HG03442 (cell line): ENCODE measurements at regions not wholly inside any gene's neighbourhood (a gene's known extent, or its start where the extent isn't known, plus 50 kb on each side); places are given as distances from the start of the nearest gene placed in this dataset.
"Not testable (repeated sequence)": the region's sequence is repeated elsewhere in the genome, so short reads cannot be mapped to it uniquely, and the experiment has no call there.

Experiments
- ATAC-seq: cut with Tn5 transposase; IDR thresholded peaks from one replicate; pipeline ENCODE4 v1.9.1; 2021; ENCODE audit warnings: mild to moderate bottlenecking, moderate library complexity; ENCODE audit not compliant: unreplicated experiment

- not testable (repeated sequence) for ATAC-seq
Observed at GRCh38 chr9:7626571-7627029, 173.0 kb downstream of the DMAC1 start.

- no peak for ATAC-seq
Observed at GRCh38 chr9:7622481-7622880, 177.1 kb downstream of the DMAC1 start.

- no peak for ATAC-seq
Observed at GRCh38 chr9:7615344-7615743, 184.2 kb downstream of the DMAC1 start.

GRCh38 chr9:7613931-7614330, 185.6 kb downstream of the DMAC1 start:
- ATAC-seq = no peak

- ATAC-seq = no peak
Observed at GRCh38 chr9:7608261-7608660, 191.3 kb downstream of the DMAC1 start.

- ATAC-seq = no peak
Observed at GRCh38 chr9:7607421-7607820, 192.2 kb downstream of the DMAC1 start.

GRCh38 chr9:7606591-7606990, 193.0 kb downstream of the DMAC1 start:
- ATAC-seq = no peak

- no peak for ATAC-seq
Observed at GRCh38 chr9:7601739-7602138, 197.8 kb downstream of the DMAC1 start.

- ATAC-seq = no peak
Observed at GRCh38 chr9:7597716-7598115, 201.9 kb downstream of the DMAC1 start.

- ATAC-seq = no peak
Observed at GRCh38 chr9:7592321-7593316, 207.0 kb downstream of the DMAC1 start.

- no peak for ATAC-seq
Observed at GRCh38 chr9:7591501-7591900, 208.1 kb downstream of the DMAC1 start.

- no peak for ATAC-seq
Observed at GRCh38 chr9:7580568-7580967, 219.0 kb downstream of the DMAC1 start.

GRCh38 chr9:7579351-7579750, 220.2 kb downstream of the DMAC1 start:
- ATAC-seq = no peak

GRCh38 chr9:7578951-7579350, 220.6 kb downstream of the DMAC1 start:
- ATAC-seq = no peak

- peak; percentile 95 for ATAC-seq
Observed at GRCh38 chr9:7570107-7570720, 229.4 kb downstream of the DMAC1 start.

GRCh38 chr9:7567687-7568086, 231.9 kb downstream of the DMAC1 start:
- ATAC-seq = no peak

- ATAC-seq = no peak
Observed at GRCh38 chr9:7561527-7562080, 238.0 kb downstream of the DMAC1 start.

GRCh38 chr9:7560669-7561305, 238.8 kb downstream of the DMAC1 start:
- no peak for ATAC-seq

GRCh38 chr9:7554699-7555098, 244.9 kb downstream of the DMAC1 start:
- ATAC-seq = no peak

GRCh38 chr9:7552706-7553105, 246.9 kb downstream of the DMAC1 start:
- ATAC-seq = not testable (repeated sequence)

- ATAC-seq = no peak
Observed at GRCh38 chr9:7549249-7549648, 250.3 kb downstream of the DMAC1 start.
